HepG2 (cell line): ENCODE measurements at regions not wholly inside any gene's neighbourhood (a gene's known extent, or its start where the extent isn't known, plus 50 kb on each side); places are given as distances from the start of the nearest gene placed in this dataset.

Source experiments
- ATAC-seq: fragments of 200-7000 bp; cut with Tn5 transposase; 3 replicates; pipeline ENCODE4 v1.9.1; 2020; ENCODE audit warnings: mild to moderate bottlenecking, moderate library complexity
- BruUV-seq: library from RNA; stranded (reverse); fragments of 400-500 nt; replicated peaks from 2 replicates; lab custom pipeline; 2021; lab: Mats Ljungman, UMichigan
- CTCF ChIA-PET: fragments of 300-600 bp; formaldehyde crosslinking; extraction: SDS; loops from one replicate; lab custom pipeline; 2021; ENCODE audit warnings: low total read pairs, inconsistent platforms, low intra/inter-chr PET ratio; lab: Yijun Ruan, JAX
- POLR2A ChIA-PET: fragments of 350-600 bp; sonication (Branson Sonifier 250); formaldehyde crosslinking; loops from one replicate; lab custom pipeline; 2020; ENCODE audit warnings: antibody characterized with exemption, inconsistent platforms; lab: Yijun Ruan, JAX
- DNase-seq: peaks from one replicate; pipeline ENCODE4 v3.0.0-alpha.2; 2015; ENCODE audit warnings: low spot score
- FAIRE-seq: peaks from 3 replicates; lab custom pipeline; 2011; peaks lifted over from hg19 to GRCh38; lab: Jason Lieb, UNC
- H2AFZ ChIP-seq: one replicate; pipeline ENCODE4 v1.6.1; 2011; ENCODE audit warnings: low read length, inconsistent platforms
- H3K27ac ChIP-seq: fragments of 300-600 bp; 3 replicates; pipeline ENCODE4 v1.8.0; 2011; ENCODE audit warnings: mixed run types, mild to moderate bottlenecking, mixed read lengths, low read length, inconsistent platforms; ENCODE audit not compliant: insufficient read depth; ENCODE audit errors: extremely low read length
- H3K27me3 ChIP-seq, 2 experiments: fragments of 200-600 bp in 1 of 2; 2 replicates in 1 of 2; 3 replicates in 1 of 2; pipeline versions ENCODE4 v1.6.0 to v1.8.0; 2011; ENCODE audit warnings: low read length in 2 of 2, mild to moderate bottlenecking in 2 of 2, moderate library complexity in 2 of 2, inconsistent platforms in 1 of 2; ENCODE audit not compliant: insufficient read depth in 2 of 2, control insufficient read depth in 1 of 2
- H3K36me3 ChIP-seq, 2 experiments: fragments of 200-600 bp in 1 of 2; replicated peaks in 1 of 2; 2 replicates in 1 of 2; 3 replicates in 1 of 2; pipeline versions ENCODE4 v1.5.1 to v1.8.0; 2011; ENCODE audit warnings: low read length in 2 of 2, inconsistent platforms in 1 of 2; ENCODE audit not compliant: insufficient read depth in 2 of 2, control insufficient read depth in 1 of 2
- H3K4me1 ChIP-seq: 2 replicates; pipeline ENCODE4 v1.5.1; 2012; ENCODE audit warnings: low read length, inconsistent platforms; ENCODE audit not compliant: insufficient read depth
- H3K4me2 ChIP-seq: 2 replicates; pipeline ENCODE4 v1.6.0; 2011; ENCODE audit warnings: low read depth, low read length, inconsistent platforms
- H3K4me3 ChIP-seq, 3 experiments: fragments of 200-600 bp in 1 of 3; sonication (generic), shearing (Covaris generic) in 1 of 3; replicated peaks in 1 of 3; 2 replicates each; pipeline ENCODE4 v1.5.1; 2011 to 2016; ENCODE audit warnings: low read length in 3 of 3, inconsistent platforms in 2 of 3, low read depth in 2 of 3, mild to moderate bottlenecking in 2 of 3, control low read depth in 1 of 3, mixed read lengths in 1 of 3; ENCODE audit not compliant: insufficient read depth in 1 of 3
- H3K79me2 ChIP-seq: one replicate; pipeline ENCODE4 v1.6.1; 2011; ENCODE audit warnings: low read length, inconsistent platforms; ENCODE audit not compliant: insufficient read depth
- H3K9ac ChIP-seq: 2 replicates; pipeline ENCODE4 v1.6.0; 2011; ENCODE audit warnings: mild to moderate bottlenecking, low read depth, low read length, inconsistent platforms; ENCODE audit not compliant: insufficient read depth
- H3K9me3 ChIP-seq: 2 replicates; pipeline ENCODE4 v1.5.1; 2012; ENCODE audit warnings: mild to moderate bottlenecking, low read length
- H4K20me1 ChIP-seq: 2 replicates; pipeline ENCODE4 v1.6.0; 2011; ENCODE audit warnings: inconsistent platforms, mild to moderate bottlenecking, low read length, moderate library complexity; ENCODE audit not compliant: insufficient read depth
- HMG20B ChIP-seq: conservative IDR thresholded peaks from 2 replicates; pipeline ENCODE4 v1.6.1; 2016; ENCODE audit warnings: missing genetic modification reagents, missing compliant biosample characterization
- HNF4A ChIP-seq: sonication (generic); formaldehyde crosslinking; IDR thresholded peaks from 2 replicates; pipeline ENCODE4 v1.4.0; 2020; ENCODE audit warnings: missing genetic modification reagents
- JARID2 ChIP-seq: sonication (generic); formaldehyde crosslinking; IDR thresholded peaks from 2 replicates; pipeline ENCODE4 v1.8.1; 2023; ENCODE audit warnings: missing genetic modification reagents, inconsistent platforms; ENCODE audit not compliant: insufficient replicate concordance
- WGBS: methylation state at CpG from one replicate; pipeline ENCODE4 v1.1.6; 2017; ENCODE audit warnings: low lambda C conversion rate; 5-methylcytosine and 5-hydroxymethylcytosine counted together
- in situ Hi-C: cut with HindIII; loops from 2 replicates; pipeline ENCODE4 v1.10.0; 2017; ENCODE audit warnings: low pct_unique_long_range_greater_than_20kb; ENCODE audit not compliant: extremely low pct_ligation_motif_present
- intact Hi-C: fragments of 100-400 bp; cut with micrococcal nuclease; formaldehyde crosslinking; loops from one replicate; pipeline ENCODE4 v1.10.0; 2022; ENCODE audit not compliant: unreplicated experiment
- TF ChIP-seq, protein P1 (sequence below): sonication (generic); formaldehyde crosslinking; IDR thresholded peaks from 2 replicates; pipeline ENCODE4 v1.5.1; 2020; ENCODE audit warnings: missing genetic modification reagents, mild to moderate bottlenecking, borderline replicate concordance
- TF ChIP-seq, protein P2 (sequence below): sonication (generic); formaldehyde crosslinking; IDR thresholded peaks from 2 replicates; pipeline ENCODE4 v1.5.0; 2020; ENCODE audit warnings: mild to moderate bottlenecking, missing genetic modification reagents
- TF ChIP-seq, protein P3 (sequence below): sonication (generic); formaldehyde crosslinking; IDR thresholded peaks from 2 replicates; pipeline ENCODE4 v1.5.1; 2020; ENCODE audit warnings: mild to moderate bottlenecking, missing genetic modification reagents, moderate library complexity

DNA sequence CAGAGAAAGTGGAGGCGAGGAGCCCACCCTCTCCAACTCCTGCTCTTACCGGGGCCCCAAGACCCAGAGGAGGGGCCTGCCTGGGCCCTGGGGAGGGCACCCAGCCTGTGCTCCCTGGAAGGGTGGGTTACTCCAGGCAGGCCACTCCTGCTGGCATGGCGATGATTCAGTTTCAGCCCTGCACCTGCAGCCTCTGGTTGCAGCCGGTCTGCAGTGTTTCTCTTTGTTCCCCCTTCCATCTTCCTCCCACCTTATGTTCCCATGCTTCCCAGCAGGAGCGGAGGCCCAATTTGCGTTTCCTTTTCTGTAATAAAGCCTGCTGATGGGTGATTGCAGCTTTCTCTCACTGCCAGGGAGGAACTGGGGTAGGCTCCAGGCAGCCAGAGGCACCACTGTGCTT, 53.2 kb upstream of the FAM20C start:
- peaks cover 0 to 19% of the 10 kb centered on the region in 2 experiments; a peak in 3 of 5 replicates for H3K27me3 ChIP-seq
- no TSS peak for BruUV-seq
- TF ChIP-seq JARID2: no peak

DNA sequence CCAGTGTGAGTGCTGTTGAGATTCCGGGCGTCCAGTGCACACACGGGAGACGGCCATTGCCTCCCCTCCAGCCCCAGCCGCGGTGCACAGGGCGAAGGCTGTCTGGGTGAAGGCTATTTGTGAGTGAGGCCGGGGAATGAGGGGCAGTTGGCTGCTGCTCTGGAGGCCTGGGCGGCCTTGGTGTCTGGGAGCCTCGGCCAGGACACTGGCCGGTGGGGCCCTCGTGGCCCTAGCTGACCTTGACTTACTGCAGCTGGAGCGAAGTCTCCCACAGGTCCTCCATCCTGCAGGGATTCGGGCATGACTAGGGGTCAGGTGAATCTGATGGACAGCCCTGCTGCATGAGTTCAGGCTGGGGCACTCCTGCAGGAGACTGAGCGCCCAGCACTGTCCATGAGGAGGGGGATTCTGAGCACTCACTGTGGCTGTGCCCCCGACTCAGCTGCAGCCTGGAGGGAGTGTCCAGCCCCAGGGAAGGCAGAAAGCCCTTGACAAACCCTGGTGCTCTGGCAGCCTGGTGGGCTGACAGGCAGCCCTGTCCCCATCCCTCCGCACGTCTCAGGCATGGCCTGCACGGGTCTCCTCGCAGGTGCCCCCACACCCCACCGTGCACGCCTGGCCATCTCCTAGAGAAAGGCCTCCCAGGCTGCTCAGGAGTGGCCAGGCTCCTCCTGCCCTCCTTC, 52.7 kb upstream of the FAM20C start:
- in situ Hi-C loops (no loop called here), intact Hi-C loops (no loop called here)
- H3K27me3 ChIP-seq: peaks cover 0 to 15% of the 10 kb centered on the region in 2 experiments; a peak in 3 of 5 replicates
- ATAC-seq (peak; percentile 48), FAIRE-seq (no peak), DNase-seq (no peak)
- H3K36me3 ChIP-seq: no peaks in the 10 kb centered on the region
- no peaks in the 10 kb centered on the region for H3K9me3 ChIP-seq
- 40% methylated on average over 1 of the region's 22 CpGs for WGBS
- no peak overlapping the region for H3K27ac ChIP-seq
- no peaks in the 10 kb centered on the region for H3K79me2 ChIP-seq
- no peak overlapping the region for H3K4me3 ChIP-seq
- H3K9ac ChIP-seq: no peak overlapping the region
- H4K20me1 ChIP-seq: no peaks in the 10 kb centered on the region
- BruUV-seq: no TSS peak
- no peak overlapping the region for H2AFZ ChIP-seq
- peaks cover 24% of the 10 kb centered on the region for H3K4me1 ChIP-seq
- no peak overlapping the region for H3K4me2 ChIP-seq
- ChIA-PET POLR2A (no interaction called here), CTCF (no interaction called here)
- TF ChIP-seq HNF4A (CRISPR knock-in tag) (peak; percentile 15; the same call in 1 of the 2 replicates), HMG20B (CRISPR knock-in tag) (no peak)
- TF ChIP-seq, protein P1, sequence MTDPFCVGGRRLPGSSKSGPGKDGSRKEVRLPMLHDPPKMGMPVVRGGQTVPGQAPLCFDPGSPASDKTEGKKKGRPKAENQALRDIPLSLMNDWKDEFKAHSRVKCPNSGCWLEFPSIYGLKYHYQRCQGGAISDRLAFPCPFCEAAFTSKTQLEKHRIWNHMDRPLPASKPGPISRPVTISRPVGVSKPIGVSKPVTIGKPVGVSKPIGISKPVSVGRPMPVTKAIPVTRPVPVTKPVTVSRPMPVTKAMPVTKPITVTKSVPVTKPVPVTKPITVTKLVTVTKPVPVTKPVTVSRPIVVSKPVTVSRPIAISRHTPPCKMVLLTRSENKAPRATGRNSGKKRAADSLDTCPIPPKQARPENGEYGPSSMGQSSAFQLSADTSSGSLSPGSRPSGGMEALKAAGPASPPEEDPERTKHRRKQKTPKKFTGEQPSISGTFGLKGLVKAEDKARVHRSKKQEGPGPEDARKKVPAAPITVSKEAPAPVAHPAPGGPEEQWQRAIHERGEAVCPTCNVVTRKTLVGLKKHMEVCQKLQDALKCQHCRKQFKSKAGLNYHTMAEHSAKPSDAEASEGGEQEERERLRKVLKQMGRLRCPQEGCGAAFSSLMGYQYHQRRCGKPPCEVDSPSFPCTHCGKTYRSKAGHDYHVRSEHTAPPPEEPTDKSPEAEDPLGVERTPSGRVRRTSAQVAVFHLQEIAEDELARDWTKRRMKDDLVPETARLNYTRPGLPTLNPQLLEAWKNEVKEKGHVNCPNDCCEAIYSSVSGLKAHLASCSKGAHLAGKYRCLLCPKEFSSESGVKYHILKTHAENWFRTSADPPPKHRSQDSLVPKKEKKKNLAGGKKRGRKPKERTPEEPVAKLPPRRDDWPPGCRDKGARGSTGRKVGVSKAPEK: no peak
- TF ChIP-seq, protein P2, sequence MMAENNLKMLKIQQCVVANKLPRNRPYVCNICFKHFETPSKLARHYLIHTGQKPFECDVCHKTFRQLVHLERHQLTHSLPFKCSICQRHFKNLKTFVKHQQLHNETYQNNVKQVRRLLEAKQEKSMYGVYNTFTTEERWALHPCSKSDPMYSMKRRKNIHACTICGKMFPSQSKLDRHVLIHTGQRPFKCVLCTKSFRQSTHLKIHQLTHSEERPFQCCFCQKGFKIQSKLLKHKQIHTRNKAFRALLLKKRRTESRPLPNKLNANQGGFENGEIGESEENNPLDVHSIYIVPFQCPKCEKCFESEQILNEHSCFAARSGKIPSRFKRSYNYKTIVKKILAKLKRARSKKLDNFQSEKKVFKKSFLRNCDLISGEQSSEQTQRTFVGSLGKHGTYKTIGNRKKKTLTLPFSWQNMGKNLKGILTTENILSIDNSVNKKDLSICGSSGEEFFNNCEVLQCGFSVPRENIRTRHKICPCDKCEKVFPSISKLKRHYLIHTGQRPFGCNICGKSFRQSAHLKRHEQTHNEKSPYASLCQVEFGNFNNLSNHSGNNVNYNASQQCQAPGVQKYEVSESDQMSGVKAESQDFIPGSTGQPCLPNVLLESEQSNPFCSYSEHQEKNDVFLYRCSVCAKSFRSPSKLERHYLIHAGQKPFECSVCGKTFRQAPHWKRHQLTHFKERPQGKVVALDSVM (CRISPR knock-in tag): 0 out of 2 replicates have a peak, but pooled peaks have one; percentile 20
- TF ChIP-seq, protein P3, sequence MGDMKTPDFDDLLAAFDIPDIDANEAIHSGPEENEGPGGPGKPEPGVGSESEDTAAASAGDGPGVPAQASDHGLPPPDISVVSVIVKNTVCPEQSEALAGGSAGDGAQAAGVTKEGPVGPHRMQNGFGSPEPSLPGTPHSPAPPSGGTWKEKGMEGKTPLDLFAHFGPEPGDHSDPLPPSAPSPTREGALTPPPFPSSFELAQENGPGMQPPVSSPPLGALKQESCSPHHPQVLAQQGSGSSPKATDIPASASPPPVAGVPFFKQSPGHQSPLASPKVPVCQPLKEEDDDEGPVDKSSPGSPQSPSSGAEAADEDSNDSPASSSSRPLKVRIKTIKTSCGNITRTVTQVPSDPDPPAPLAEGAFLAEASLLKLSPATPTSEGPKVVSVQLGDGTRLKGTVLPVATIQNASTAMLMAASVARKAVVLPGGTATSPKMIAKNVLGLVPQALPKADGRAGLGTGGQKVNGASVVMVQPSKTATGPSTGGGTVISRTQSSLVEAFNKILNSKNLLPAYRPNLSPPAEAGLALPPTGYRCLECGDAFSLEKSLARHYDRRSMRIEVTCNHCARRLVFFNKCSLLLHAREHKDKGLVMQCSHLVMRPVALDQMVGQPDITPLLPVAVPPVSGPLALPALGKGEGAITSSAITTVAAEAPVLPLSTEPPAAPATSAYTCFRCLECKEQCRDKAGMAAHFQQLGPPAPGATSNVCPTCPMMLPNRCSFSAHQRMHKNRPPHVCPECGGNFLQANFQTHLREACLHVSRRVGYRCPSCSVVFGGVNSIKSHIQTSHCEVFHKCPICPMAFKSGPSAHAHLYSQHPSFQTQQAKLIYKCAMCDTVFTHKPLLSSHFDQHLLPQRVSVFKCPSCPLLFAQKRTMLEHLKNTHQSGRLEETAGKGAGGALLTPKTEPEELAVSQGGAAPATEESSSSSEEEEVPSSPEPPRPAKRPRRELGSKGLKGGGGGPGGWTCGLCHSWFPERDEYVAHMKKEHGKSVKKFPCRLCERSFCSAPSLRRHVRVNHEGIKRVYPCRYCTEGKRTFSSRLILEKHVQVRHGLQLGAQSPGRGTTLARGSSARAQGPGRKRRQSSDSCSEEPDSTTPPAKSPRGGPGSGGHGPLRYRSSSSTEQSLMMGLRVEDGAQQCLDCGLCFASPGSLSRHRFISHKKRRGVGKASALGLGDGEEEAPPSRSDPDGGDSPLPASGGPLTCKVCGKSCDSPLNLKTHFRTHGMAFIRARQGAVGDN (CRISPR knock-in tag): peak; percentile 47

More for the DNA sequence above, 53.2 kb upstream of the FAM20C start:
- intact Hi-C loops (no loop called here), in situ Hi-C loops (no loop called here)
- no peak overlapping the region for H3K9ac ChIP-seq
- no peaks in the 10 kb centered on the region for H3K9me3 ChIP-seq
- DNase-seq (no peak), FAIRE-seq (no peak), ATAC-seq (no peak)
- no peak overlapping the region for H2AFZ ChIP-seq
- ChIA-PET CTCF (no interaction called here), POLR2A (no interaction called here)
- H3K4me3 ChIP-seq: no peak overlapping the region
- no peaks in the 10 kb centered on the region for H3K36me3 ChIP-seq
- no peak overlapping the region for H3K4me2 ChIP-seq
- 36% methylated on average over 5 of the region's 6 CpGs for WGBS
- H3K4me1 ChIP-seq: peaks cover 24% of the 10 kb centered on the region
- no peaks in the 10 kb centered on the region for H3K79me2 ChIP-seq
- H4K20me1 ChIP-seq: no peaks in the 10 kb centered on the region
- H3K27ac ChIP-seq: no peak overlapping the region
